HG02970 (cell line): ENCODE measurements at regions not wholly inside any gene's neighbourhood (a gene's known extent, or its start where the extent isn't known, plus 50 kb on each side); places are given as distances from the start of the nearest gene placed in this dataset.
"Not testable (repeated sequence)": the region's sequence is repeated elsewhere in the genome, so short reads cannot be mapped to it uniquely, and the experiment has no call there.

Source experiments
- ATAC-seq: cut with Tn5 transposase; IDR thresholded peaks from one replicate; pipeline ENCODE4 v1.9.1; 2021; ENCODE audit warnings: mild to moderate bottlenecking, moderate library complexity, moderate number of reproducible peaks; ENCODE audit not compliant: unreplicated experiment, low FRiP score

GRCh38 chr3:89533275-89533674 lies 425.9 kb downstream of the EPHA3 start:
- no peak for ATAC-seq

GRCh38 chr3:89554587-89554986 lies 447.2 kb downstream of the EPHA3 start:
- ATAC-seq, result not testable (repeated sequence)

GRCh38 chr3:89558711-89559110 lies 451.3 kb downstream of the EPHA3 start:
- no peak for ATAC-seq

- no peak for ATAC-seq
Observed at GRCh38 chr3:89560568-89560967, 453.1 kb downstream of the EPHA3 start.

- ATAC-seq, result no peak
Observed at GRCh38 chr3:89562373-89562772, 455.0 kb downstream of the EPHA3 start.

GRCh38 chr3:89565098-89565497 lies 457.7 kb downstream of the EPHA3 start:
- ATAC-seq, result no peak

GRCh38 chr3:89570465-89570864 lies 463.0 kb downstream of the EPHA3 start:
- ATAC-seq, result no peak

GRCh38 chr3:89571298-89571697 lies 463.9 kb downstream of the EPHA3 start:
- no peak for ATAC-seq

GRCh38 chr3:89571707-89572106 lies 464.3 kb downstream of the EPHA3 start:
- ATAC-seq, result no peak

GRCh38 chr3:89572261-89572660 lies 464.8 kb downstream of the EPHA3 start:
- no peak for ATAC-seq

GRCh38 chr3:89576417-89576816 lies 469.0 kb downstream of the EPHA3 start:
- ATAC-seq, result no peak

GRCh38 chr3:89577637-89578530 lies 470.5 kb downstream of the EPHA3 start:
- no peak for ATAC-seq

GRCh38 chr3:89580859-89581258 lies 473.4 kb downstream of the EPHA3 start:
- no peak for ATAC-seq

- ATAC-seq, result no peak
Observed at GRCh38 chr3:89584398-89584797, 477.0 kb downstream of the EPHA3 start.

- no peak for ATAC-seq
Observed at GRCh38 chr3:89586256-89586655, 478.8 kb downstream of the EPHA3 start.

- no peak for ATAC-seq
Observed at GRCh38 chr3:89586676-89587075, 479.3 kb downstream of the EPHA3 start.

- ATAC-seq, result no peak
Observed at GRCh38 chr3:89606151-89606550, 498.7 kb downstream of the EPHA3 start.

- no peak for ATAC-seq
Observed at GRCh38 chr3:89612027-89612426, 504.6 kb downstream of the EPHA3 start.

- ATAC-seq, result no peak
Observed at GRCh38 chr3:89613241-89613640, 505.8 kb downstream of the EPHA3 start.

- ATAC-seq, result no peak
Observed at GRCh38 chr3:89617706-89618105, 510.3 kb downstream of the EPHA3 start.

- ATAC-seq, result no peak
Observed at GRCh38 chr3:89619263-89619662, 511.8 kb downstream of the EPHA3 start.

GRCh38 chr3:89622063-89622700 lies 514.8 kb downstream of the EPHA3 start:
- ATAC-seq, result no peak
